ENCODE measurements at regions not wholly inside any gene's neighbourhood (a gene's known extent, or its start where the extent isn't known, plus 50 kb on each side); places are given as distances from the start of the nearest gene placed in this dataset.

- Histone ChIP-seq H3K27me3 (ENCODE audit: insufficient read depth) (no peaks in the 10 kb centered on the region), H2AFZ (peak overlapping the region; percentile 28; the same call in 1 of the 2 replicates), H4K20me1 (replicated peaks; ENCODE audit: insufficient read depth) (no peaks in the 10 kb centered on the region), H3F3A (replicated peaks; ENCODE audit: low read depth) (no peaks in the 10 kb centered on the region), H3K27ac (ENCODE audit: low read depth) (no peak overlapping the region), H3K9me2 (ENCODE audit: insufficient read depth) (peaks cover 5% of the 10 kb centered on the region; the same call in 1 of the 2 replicates), H3K4me3 (no peak overlapping the region), H3K4me2 (no peak overlapping the region), H3K4me1 (ENCODE audit: insufficient read depth) (0 out of 2 replicates have a peak, but pooled peaks cover 5% of the 10 kb centered on the region), H3K79me2 (replicated peaks; ENCODE audit: insufficient read depth) (no peaks in the 10 kb centered on the region), H3K36me3 (ENCODE audit: insufficient read depth) (no peaks in the 10 kb centered on the region)
- H3K4me3 Mint-ChIP-seq = no peak overlapping the region
- H3K27me3 Mint-ChIP-seq (ENCODE audit: insufficient read depth, low read depth, poor library complexity) = no peaks in the 10 kb centered on the region
- no peak for TF ChIP-seq ZNF114 (CRISPR knock-in tag; IDR thresholded peaks at IDR 0.05)
- no peak for TF ChIP-seq JUNB (IDR thresholded peaks at IDR 0.05; ENCODE audit: unreplicated experiment)
- TF ChIP-seq ZNF462 (CRISPR knock-in tag; IDR thresholded peaks at IDR 0.05) = no peak
- no peak for TF ChIP-seq ETS1 (IDR thresholded peaks at IDR 0.05)
- TF ChIP-seq EZH2phosphoT487 (IDR thresholded peaks at IDR 0.05; ENCODE audit: unreplicated experiment) = no peak
- DNase-seq (ENCODE audit: low spot score) (no peak), ATAC-seq (no peak)
- H3K4me1 Mint-ChIP-seq = peaks cover 3% of the 10 kb centered on the region; the same call in 2 of the 3 replicates
- no peaks in the 10 kb centered on the region for H3K9me3 Mint-ChIP-seq
- no peak overlapping the region for H3K27ac Mint-ChIP-seq
- H3K36me3 Mint-ChIP-seq (ENCODE audit: low read depth) = no peaks in the 10 kb centered on the region
Measured at GRCh38 chr2:14978845-14979244, 346.3 kb downstream of the LRATD1 start.

GRCh38 chr2:14982790-14983189, 350.3 kb downstream of the LRATD1 start:
- H3K36me3 Mint-ChIP-seq (ENCODE audit: low read depth) = no peaks in the 10 kb centered on the region
- DNase-seq (ENCODE audit: low spot score) (no peak), ATAC-seq (no peak)
- no peaks in the 10 kb centered on the region for H3F3A ChIP-seq (replicated peaks; ENCODE audit: low read depth)
- H3K9me2 ChIP-seq (ENCODE audit: insufficient read depth) = no peaks in the 10 kb centered on the region
- H3K27ac Mint-ChIP-seq = no peak overlapping the region
- H3K9me3 Mint-ChIP-seq = no peaks in the 10 kb centered on the region
- no peak overlapping the region for H3K27ac ChIP-seq (ENCODE audit: low read depth)
- H3K27me3 Mint-ChIP-seq (ENCODE audit: insufficient read depth, low read depth, poor library complexity) = no peaks in the 10 kb centered on the region
- H3K36me3 ChIP-seq (ENCODE audit: insufficient read depth) = no peaks in the 10 kb centered on the region
- H3K4me1 Mint-ChIP-seq = peaks cover 13% of the 10 kb centered on the region
- no peaks in the 10 kb centered on the region for H4K20me1 ChIP-seq (replicated peaks; ENCODE audit: insufficient read depth)
- H3K4me3 ChIP-seq = no peak overlapping the region
- no peak overlapping the region for H3K4me3 Mint-ChIP-seq
- H3K4me2 ChIP-seq = no peak overlapping the region
- H2AFZ ChIP-seq = no peak overlapping the region
- H3K4me1 ChIP-seq (ENCODE audit: insufficient read depth) = peaks cover 10% of the 10 kb centered on the region; the same call in 1 of the 2 replicates
- H3K27me3 ChIP-seq (ENCODE audit: insufficient read depth) = no peaks in the 10 kb centered on the region
- no peaks in the 10 kb centered on the region for H3K79me2 ChIP-seq (replicated peaks; ENCODE audit: insufficient read depth)
- no peak for TF ChIP-seq EZH2phosphoT487 (IDR thresholded peaks at IDR 0.05; ENCODE audit: unreplicated experiment)
- no peak for TF ChIP-seq STAT1 (IDR thresholded peaks at IDR 0.05; ENCODE audit: unreplicated experiment)
- TF ChIP-seq EZH2 (IDR thresholded peaks at IDR 0.05; ENCODE audit: low read depth, unreplicated experiment) = no peak
- TF ChIP-seq NANOG (IDR thresholded peaks at IDR 0.05; ENCODE audit: borderline replicate concordance) = no peak
- TF ChIP-seq CREB1 (CRISPR knock-in tag; IDR thresholded peaks at IDR 0.05; ENCODE audit: low read depth) = no peak
- TF ChIP-seq REST (IDR thresholded peaks at IDR 0.05; ENCODE audit: unreplicated experiment) = no peak
- no peak for TF ChIP-seq POLR2AphosphoS5 (IDR thresholded peaks at IDR 0.05; ENCODE audit: low read depth)
- no peak for TF ChIP-seq ETS1 (IDR thresholded peaks at IDR 0.05)

Measured in GM23338 (cell line).